HFF-Myc (cell line): ENCODE measurements at regions not wholly inside any gene's neighbourhood (a gene's known extent, or its start where the extent isn't known, plus 50 kb on each side); places are given as distances from the start of the nearest gene placed in this dataset.

Experiments used
- DNase-seq: peaks from one replicate; pipeline ENCODE4 v3.0.0-alpha.2; 2011; ENCODE audit warnings: low read depth; ENCODE audit errors: extremely low read depth
- H3K4me3 ChIP-seq: replicated peaks from 2 replicates; pipeline ENCODE4 v1.5.1; 2011; ENCODE audit warnings: low read depth, mild to moderate bottlenecking, control low read depth, low read length
- CTCF ChIP-seq: IDR thresholded peaks from 2 replicates; pipeline ENCODE4 v1.5.1; 2012; ENCODE audit warnings: mild to moderate bottlenecking, low read depth, low read length, control low read depth; ENCODE audit errors: missing control alignments

GRCh38 chr7:132733860-132734259 is 157.6 kb upstream of the PLXNA4 start:
- no peak overlapping the region for H3K4me3 ChIP-seq
- DNase-seq = no peak
- TF ChIP-seq CTCF = no peak

GRCh38 chr7:132732321-132732865 is 156.1 kb upstream of the PLXNA4 start:
- H3K4me3 ChIP-seq = no peak overlapping the region
- TF ChIP-seq CTCF = no peak
- DNase-seq = no peak

GRCh38 chr7:132730105-132730504 is 153.8 kb upstream of the PLXNA4 start:
- TF ChIP-seq CTCF = no peak
- no peak for DNase-seq
- H3K4me3 ChIP-seq = no peak overlapping the region

GRCh38 chr7:132723506-132724081 is 147.3 kb upstream of the PLXNA4 start:
- TF ChIP-seq CTCF = no peak
- no peak for DNase-seq
- no peak overlapping the region for H3K4me3 ChIP-seq

- no peak overlapping the region for H3K4me3 ChIP-seq
- no peak for DNase-seq
- TF ChIP-seq CTCF = no peak
Observed at GRCh38 chr7:132720835-132721234, 144.6 kb upstream of the PLXNA4 start.

GRCh38 chr7:132713893-132714292 is 137.6 kb upstream of the PLXNA4 start:
- no peak overlapping the region for H3K4me3 ChIP-seq
- DNase-seq = no peak
- TF ChIP-seq CTCF = no peak
